Tibial nerve (tissue), 3 donors: ENCODE measurements at regions not wholly inside any gene's neighbourhood (a gene's known extent, or its start where the extent isn't known, plus 50 kb on each side); places are given as distances from the start of the nearest gene placed in this dataset.

Experiments used
- POLR2A ChIP-seq, 2 donors: fragments of 450-650 bp; IDR thresholded peaks; one replicate each; pipeline ENCODE4 v1.6.1; 2017; ENCODE audit warnings: antibody characterized with exemption in 2 of 2, mild to moderate bottlenecking in 2 of 2, moderate library complexity in 2 of 2
- TF ChIP-seq, protein P1 (sequence below), 5 experiments: fragments of 200-600 bp in 3 of 5; fragments of 450-650 bp in 2 of 5; sonication (generic) in 3 of 5; IDR thresholded peaks; one replicate each; pipeline ENCODE4 v1.5.1; 2016 to 2019; ENCODE audit warnings: antibody characterized with exemption in 5 of 5, mild to moderate bottlenecking in 3 of 5, moderate library complexity in 2 of 5

- TF ChIP-seq, protein P1, sequence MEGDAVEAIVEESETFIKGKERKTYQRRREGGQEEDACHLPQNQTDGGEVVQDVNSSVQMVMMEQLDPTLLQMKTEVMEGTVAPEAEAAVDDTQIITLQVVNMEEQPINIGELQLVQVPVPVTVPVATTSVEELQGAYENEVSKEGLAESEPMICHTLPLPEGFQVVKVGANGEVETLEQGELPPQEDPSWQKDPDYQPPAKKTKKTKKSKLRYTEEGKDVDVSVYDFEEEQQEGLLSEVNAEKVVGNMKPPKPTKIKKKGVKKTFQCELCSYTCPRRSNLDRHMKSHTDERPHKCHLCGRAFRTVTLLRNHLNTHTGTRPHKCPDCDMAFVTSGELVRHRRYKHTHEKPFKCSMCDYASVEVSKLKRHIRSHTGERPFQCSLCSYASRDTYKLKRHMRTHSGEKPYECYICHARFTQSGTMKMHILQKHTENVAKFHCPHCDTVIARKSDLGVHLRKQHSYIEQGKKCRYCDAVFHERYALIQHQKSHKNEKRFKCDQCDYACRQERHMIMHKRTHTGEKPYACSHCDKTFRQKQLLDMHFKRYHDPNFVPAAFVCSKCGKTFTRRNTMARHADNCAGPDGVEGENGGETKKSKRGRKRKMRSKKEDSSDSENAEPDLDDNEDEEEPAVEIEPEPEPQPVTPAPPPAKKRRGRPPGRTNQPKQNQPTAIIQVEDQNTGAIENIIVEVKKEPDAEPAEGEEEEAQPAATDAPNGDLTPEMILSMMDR (IDR thresholded peaks at IDR 0.05): no peak
- TF ChIP-seq POLR2A (IDR thresholded peaks at IDR 0.05): no peak
Measured at GRCh38 chr19:27718234-27718633, 1494.7 kb downstream of the UQCRFS1 start.
